Keratinocyte (primary cell): ENCODE measurements at regions not wholly inside any gene's neighbourhood (a gene's known extent, or its start where the extent isn't known, plus 50 kb on each side); places are given as distances from the start of the nearest gene placed in this dataset.

ENCODE experiments used
- EZH2 ChIP-seq: IDR thresholded peaks from one replicate; pipeline ENCODE4 v1.6.1; 2012; ENCODE audit warnings: inconsistent platforms, mild to moderate bottlenecking, low read length, moderate library complexity
- TF ChIP-seq, protein P1 (sequence below), 3 experiments: IDR thresholded peaks in 1 of 3; conservative IDR thresholded peaks in 1 of 3; optimal IDR thresholded peaks in 1 of 3; 2 replicates in 2 of 3; 3 replicates in 1 of 3; pipeline versions ENCODE3 to v1.5.1; 2011; ENCODE audit warnings: low read length in 3 of 3, mild to moderate bottlenecking in 3 of 3, moderate library complexity in 2 of 3, control low read depth in 1 of 3, inconsistent platforms in 1 of 3; ENCODE audit not compliant: insufficient read depth in 2 of 3; ENCODE audit errors: extremely low read depth in 1 of 3

DNA sequence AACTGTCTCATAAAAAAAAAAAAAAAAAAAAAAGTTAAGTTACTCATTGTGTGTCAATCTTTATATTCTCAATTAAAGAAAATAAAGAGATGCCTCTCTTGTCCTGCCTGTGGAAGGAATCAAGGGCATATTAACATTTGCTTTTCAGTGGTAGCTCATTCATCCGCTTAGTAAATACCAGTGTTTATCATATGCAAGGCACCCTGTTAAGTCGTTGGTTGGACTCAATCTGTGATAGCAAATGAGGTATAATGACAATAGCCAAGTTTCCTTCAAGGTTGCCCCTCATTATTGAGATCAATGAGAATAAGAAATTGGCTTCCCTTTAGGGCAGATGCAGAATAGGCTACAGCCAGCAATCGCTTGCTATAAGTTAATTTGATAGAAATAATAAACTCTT lies 812.7 kb upstream of the COBL start:
- TF ChIP-seq, protein P1, sequence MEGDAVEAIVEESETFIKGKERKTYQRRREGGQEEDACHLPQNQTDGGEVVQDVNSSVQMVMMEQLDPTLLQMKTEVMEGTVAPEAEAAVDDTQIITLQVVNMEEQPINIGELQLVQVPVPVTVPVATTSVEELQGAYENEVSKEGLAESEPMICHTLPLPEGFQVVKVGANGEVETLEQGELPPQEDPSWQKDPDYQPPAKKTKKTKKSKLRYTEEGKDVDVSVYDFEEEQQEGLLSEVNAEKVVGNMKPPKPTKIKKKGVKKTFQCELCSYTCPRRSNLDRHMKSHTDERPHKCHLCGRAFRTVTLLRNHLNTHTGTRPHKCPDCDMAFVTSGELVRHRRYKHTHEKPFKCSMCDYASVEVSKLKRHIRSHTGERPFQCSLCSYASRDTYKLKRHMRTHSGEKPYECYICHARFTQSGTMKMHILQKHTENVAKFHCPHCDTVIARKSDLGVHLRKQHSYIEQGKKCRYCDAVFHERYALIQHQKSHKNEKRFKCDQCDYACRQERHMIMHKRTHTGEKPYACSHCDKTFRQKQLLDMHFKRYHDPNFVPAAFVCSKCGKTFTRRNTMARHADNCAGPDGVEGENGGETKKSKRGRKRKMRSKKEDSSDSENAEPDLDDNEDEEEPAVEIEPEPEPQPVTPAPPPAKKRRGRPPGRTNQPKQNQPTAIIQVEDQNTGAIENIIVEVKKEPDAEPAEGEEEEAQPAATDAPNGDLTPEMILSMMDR (optimal IDR thresholded peaks at IDR 0.05 in 1 of 3, IDR thresholded peaks at IDR 0.05 in 1 of 3, conservative IDR thresholded peaks at IDR 0.05 in 1 of 3; ENCODE audit: extremely low read depth in 1 of 3, insufficient read depth in 2 of 3, low read length in 3 of 3), result no peak
- no peak for TF ChIP-seq EZH2
